ENCODE measurements at regions not wholly inside any gene's neighbourhood (a gene's known extent, or its start where the extent isn't known, plus 50 kb on each side); places are given as distances from the start of the nearest gene placed in this dataset.

DNA sequence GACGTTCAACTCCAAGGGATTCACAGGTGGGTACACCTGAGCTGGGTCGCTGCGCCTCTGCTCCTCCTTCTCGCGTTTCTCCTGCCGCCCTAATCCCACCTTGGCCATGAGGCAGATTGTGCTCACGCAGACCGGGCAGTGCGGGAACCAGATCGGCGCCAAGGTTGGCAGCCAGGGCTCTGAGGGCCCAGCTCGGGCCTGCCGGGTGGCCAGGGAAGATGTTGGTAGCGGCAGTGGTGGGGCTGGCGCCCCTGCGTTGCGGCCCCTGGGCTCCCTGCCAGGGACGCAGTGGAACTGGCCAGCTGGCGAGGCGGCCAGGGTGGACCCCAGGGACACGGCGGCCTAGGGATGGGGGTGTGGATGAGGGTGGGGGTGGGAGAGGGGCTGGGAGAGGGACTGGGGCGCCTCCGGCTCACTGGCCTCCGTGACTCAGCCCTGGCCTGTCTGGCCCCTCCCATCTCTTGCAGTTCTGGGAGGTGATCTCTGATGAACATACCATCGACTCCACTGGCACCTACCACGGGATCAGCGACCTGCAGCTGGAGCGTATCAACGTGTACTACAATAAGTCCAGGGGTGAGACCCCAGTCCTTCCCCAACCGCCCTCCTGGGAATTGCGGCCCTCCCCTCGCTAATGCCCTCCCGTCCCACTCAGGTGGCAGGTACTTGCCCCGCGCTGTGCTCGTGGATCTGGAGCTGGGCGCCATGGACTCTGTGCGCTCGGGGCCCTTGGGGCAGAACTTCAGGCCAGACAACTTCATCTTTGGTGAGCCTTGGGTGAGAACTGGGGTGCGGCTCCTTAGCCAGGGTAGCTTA lies 114.9 kb upstream of the ALG10B start:
- Histone ChIP-seq H3K9me3 (ENCODE audit: control insufficient read depth, low read depth, low read length) (peaks cover 7% of the 10 kb centered on the region), H3K79me2 (ENCODE audit: control insufficient read depth, insufficient read depth, low read length) (no peaks in the 10 kb centered on the region), H3K4me1 (ENCODE audit: control insufficient read depth, extremely low read depth, insufficient read depth, low read length) (no peaks in the 10 kb centered on the region), H2AFZ (ENCODE audit: control insufficient read depth, low read length) (no peak overlapping the region), H3K9ac (ENCODE audit: control insufficient read depth, extremely low read depth, insufficient read depth, low read length) (no peak overlapping the region), H3K36me3 (ENCODE audit: control insufficient read depth in 2 of 2, extremely low read depth in 1 of 2, insufficient read depth in 2 of 2, low read length in 2 of 2) (no peaks in the 10 kb centered on the region), H3K9me1 (ENCODE audit: control insufficient read depth, extremely low read depth, insufficient read depth, low read length) (no peaks in the 10 kb centered on the region), H3K4me2 (ENCODE audit: control insufficient read depth, extremely low read depth, insufficient read depth, low read depth, low read length) (no peak overlapping the region), H4K20me1 (ENCODE audit: control insufficient read depth, extremely low read depth, insufficient read depth, low read length) (no peaks in the 10 kb centered on the region), H3K4me3 (ENCODE audit: control insufficient read depth in 2 of 3, extremely low read depth in 1 of 3, insufficient read depth in 2 of 3, low read depth in 1 of 3, low read length in 3 of 3) (no peak overlapping the region), H3K27ac (ENCODE audit: control insufficient read depth, insufficient read depth, low read length) (no peak overlapping the region), H3K27me3 (ENCODE audit: control insufficient read depth, extremely low read depth, insufficient read depth, low read length) (no peaks in the 10 kb centered on the region)
- DNase-seq (ENCODE audit: low read depth, low spot score) = no peak
- no peak for FAIRE-seq
- dilution Hi-C loops (cut with MboI; ENCODE audit: extremely low pct_ligation_motif_present, low sequenced_read_pairs) = no loop called here
- TF ChIP-seq, protein P1, sequence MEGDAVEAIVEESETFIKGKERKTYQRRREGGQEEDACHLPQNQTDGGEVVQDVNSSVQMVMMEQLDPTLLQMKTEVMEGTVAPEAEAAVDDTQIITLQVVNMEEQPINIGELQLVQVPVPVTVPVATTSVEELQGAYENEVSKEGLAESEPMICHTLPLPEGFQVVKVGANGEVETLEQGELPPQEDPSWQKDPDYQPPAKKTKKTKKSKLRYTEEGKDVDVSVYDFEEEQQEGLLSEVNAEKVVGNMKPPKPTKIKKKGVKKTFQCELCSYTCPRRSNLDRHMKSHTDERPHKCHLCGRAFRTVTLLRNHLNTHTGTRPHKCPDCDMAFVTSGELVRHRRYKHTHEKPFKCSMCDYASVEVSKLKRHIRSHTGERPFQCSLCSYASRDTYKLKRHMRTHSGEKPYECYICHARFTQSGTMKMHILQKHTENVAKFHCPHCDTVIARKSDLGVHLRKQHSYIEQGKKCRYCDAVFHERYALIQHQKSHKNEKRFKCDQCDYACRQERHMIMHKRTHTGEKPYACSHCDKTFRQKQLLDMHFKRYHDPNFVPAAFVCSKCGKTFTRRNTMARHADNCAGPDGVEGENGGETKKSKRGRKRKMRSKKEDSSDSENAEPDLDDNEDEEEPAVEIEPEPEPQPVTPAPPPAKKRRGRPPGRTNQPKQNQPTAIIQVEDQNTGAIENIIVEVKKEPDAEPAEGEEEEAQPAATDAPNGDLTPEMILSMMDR (optimal IDR thresholded peaks at IDR 0.05 in 1 of 3, IDR thresholded peaks at IDR 0.05 in 1 of 3, conservative IDR thresholded peaks at IDR 0.05 in 1 of 3; ENCODE audit: extremely low read depth in 1 of 3, insufficient read depth in 2 of 3, low read length in 3 of 3) = no peak
- no peak for TF ChIP-seq EZH2 (IDR thresholded peaks at IDR 0.05; ENCODE audit: low read length)

DNA sequence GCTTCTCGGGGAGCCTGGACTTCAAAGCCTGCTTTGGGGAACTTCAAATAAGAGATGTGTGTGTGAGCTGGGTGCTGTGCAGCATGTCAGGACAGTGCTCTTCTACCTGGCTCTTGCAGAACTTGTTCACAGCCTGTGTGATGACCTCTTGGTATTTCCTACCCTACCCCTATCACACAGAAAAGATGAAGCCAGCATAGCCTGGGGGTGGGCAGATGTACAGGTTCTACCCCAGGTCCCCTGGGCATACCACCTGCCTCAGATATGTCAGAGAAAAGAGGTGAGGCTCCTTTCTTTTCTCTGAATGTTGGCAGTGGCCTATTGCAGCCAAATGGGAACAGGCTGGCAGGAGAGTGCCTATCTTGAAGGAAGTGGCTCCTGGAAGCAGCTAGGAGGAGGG lies 111.7 kb upstream of the ALG10B start:
- Histone ChIP-seq H3K27me3 (ENCODE audit: control insufficient read depth, extremely low read depth, insufficient read depth, low read length) (no peaks in the 10 kb centered on the region), H3K4me3 (ENCODE audit: control insufficient read depth in 2 of 3, extremely low read depth in 1 of 3, insufficient read depth in 2 of 3, low read depth in 1 of 3, low read length in 3 of 3) (no peak overlapping the region), H4K20me1 (ENCODE audit: control insufficient read depth, extremely low read depth, insufficient read depth, low read length) (no peaks in the 10 kb centered on the region), H3K36me3 (ENCODE audit: control insufficient read depth in 2 of 2, extremely low read depth in 1 of 2, insufficient read depth in 2 of 2, low read length in 2 of 2) (no peaks in the 10 kb centered on the region), H3K9ac (ENCODE audit: control insufficient read depth, extremely low read depth, insufficient read depth, low read length) (no peak overlapping the region), H3K79me2 (ENCODE audit: control insufficient read depth, insufficient read depth, low read length) (no peaks in the 10 kb centered on the region), H3K4me2 (ENCODE audit: control insufficient read depth, extremely low read depth, insufficient read depth, low read depth, low read length) (no peak overlapping the region), H2AFZ (ENCODE audit: control insufficient read depth, low read length) (no peak overlapping the region), H3K9me1 (ENCODE audit: control insufficient read depth, extremely low read depth, insufficient read depth, low read length) (no peaks in the 10 kb centered on the region), H3K27ac (ENCODE audit: control insufficient read depth, insufficient read depth, low read length) (no peak overlapping the region), H3K4me1 (ENCODE audit: control insufficient read depth, extremely low read depth, insufficient read depth, low read length) (no peaks in the 10 kb centered on the region), H3K9me3 (ENCODE audit: control insufficient read depth, low read depth, low read length) (peaks cover 7% of the 10 kb centered on the region)
- FAIRE-seq (no peak), DNase-seq (ENCODE audit: low read depth, low spot score) (no peak)
- no peak for TF ChIP-seq EZH2 (IDR thresholded peaks at IDR 0.05; ENCODE audit: low read length)
- TF ChIP-seq, protein P1 (optimal IDR thresholded peaks at IDR 0.05 in 1 of 3, IDR thresholded peaks at IDR 0.05 in 1 of 3, conservative IDR thresholded peaks at IDR 0.05 in 1 of 3; ENCODE audit: extremely low read depth in 1 of 3, insufficient read depth in 2 of 3, low read length in 3 of 3) = no peak
- dilution Hi-C loops (cut with MboI; ENCODE audit: extremely low pct_ligation_motif_present, low sequenced_read_pairs) = no loop called here

Data from keratinocyte (primary cell).